GM21717 (cell line): ENCODE measurements at regions not wholly inside any gene's neighbourhood (a gene's known extent, or its start where the extent isn't known, plus 50 kb on each side); places are given as distances from the start of the nearest gene placed in this dataset.
"Not testable (repeated sequence)": the region's sequence is repeated elsewhere in the genome, so short reads cannot be mapped to it uniquely, and the experiment has no call there.

Source experiments
- ATAC-seq: cut with Tn5 transposase; IDR thresholded peaks from one replicate; pipeline ENCODE4 v1.9.1; 2021; ENCODE audit warnings: mild to moderate bottlenecking, moderate library complexity; ENCODE audit not compliant: unreplicated experiment

GRCh38 chrX:7640392-7640791 lies 202.6 kb upstream of the VCX start:
- ATAC-seq = no peak

GRCh38 chrX:7638078-7638710 lies 204.8 kb upstream of the VCX start:
- no peak for ATAC-seq

DNA sequence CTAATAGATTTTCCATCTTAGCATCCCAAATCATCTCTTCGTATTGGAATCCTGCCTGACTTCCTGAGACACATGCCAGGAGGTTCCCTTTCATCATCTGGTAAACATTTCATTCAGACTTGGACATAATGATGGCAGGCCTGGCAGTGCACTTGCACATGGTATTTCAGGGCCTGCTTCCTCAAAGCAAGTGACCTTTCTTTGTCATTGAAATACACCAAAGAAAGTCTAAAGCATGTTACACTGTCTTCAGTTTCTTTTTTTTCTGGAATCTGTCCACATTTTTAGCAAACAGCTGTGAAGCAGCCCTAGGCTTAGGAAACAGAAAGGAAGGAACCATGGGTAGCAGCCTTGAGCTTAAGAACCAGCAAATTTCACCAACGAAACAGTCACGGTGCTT lies 205.9 kb upstream of the VCX start:
- ATAC-seq = no peak

DNA sequence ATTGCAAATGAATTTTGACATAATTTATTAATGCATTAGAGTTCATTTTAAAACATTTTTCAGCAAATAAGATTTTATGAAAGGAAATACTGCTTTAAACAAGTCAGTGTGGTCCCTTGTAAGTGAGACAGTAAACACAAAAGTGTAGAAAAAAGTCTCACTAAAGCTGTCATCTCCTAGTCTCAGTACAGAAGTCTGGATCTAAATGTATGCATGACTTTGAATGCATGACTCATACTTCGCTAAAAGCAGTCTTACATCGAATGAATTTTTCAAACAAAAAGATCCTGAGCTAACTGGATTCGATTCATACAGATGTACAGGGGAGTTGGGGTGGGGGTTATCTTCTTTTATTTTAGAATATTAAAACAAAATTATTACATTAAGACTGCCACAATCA lies 207.4 kb upstream of the VCX start:
- ATAC-seq = no peak

GRCh38 chrX:7620560-7620959 lies 222.4 kb upstream of the VCX start:
- ATAC-seq = no peak

DNA sequence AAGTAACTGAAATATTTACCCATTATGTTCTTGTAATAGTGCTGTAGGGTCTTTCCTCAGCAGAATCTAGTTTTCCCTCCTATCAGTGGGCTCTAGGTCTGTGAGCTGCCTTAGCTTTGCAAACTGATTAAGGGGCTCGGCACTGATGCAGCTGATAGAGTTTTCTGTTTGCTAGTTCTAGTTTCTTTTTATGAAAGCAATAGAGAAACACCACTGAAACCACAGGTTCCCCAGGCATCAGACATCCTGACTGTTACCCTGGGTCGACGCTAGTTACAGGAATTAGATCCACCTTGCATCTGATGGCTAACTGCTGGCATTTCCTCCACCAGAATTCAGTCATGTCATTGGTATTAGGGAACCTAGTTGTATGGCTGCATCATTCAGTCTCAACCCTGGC lies 225.0 kb upstream of the VCX start:
- ATAC-seq = no peak

GRCh38 chrX:7614616-7615015 lies 228.4 kb upstream of the VCX start:
- no peak for ATAC-seq

DNA sequence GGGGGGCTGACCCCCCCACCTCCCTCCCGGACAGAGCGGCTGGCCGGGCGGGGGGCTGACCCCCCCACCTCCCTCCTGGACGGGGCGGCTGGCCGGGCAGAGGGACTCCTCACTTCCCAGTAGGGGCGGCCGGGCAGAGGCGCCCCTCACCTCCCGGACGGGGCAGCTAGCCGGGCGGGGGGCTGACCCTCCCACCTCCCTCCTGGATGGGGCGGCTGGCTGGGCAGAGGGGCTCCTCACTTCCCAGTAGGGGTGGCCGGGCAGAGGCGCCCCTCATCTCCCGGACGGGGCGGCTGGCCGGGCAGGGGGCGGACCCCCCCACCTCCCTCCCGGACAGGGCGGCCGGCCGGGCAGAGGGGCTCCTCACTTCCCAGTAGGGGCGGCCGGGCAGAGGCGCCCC lies 234.3 kb upstream of the VCX start:
- ATAC-seq = not testable (repeated sequence)

- no peak for ATAC-seq
Observed at GRCh38 chrX:7606039-7606652, 236.8 kb upstream of the VCX start.

GRCh38 chrX:7603387-7603786 lies 239.6 kb upstream of the VCX start:
- no peak for ATAC-seq

DNA sequence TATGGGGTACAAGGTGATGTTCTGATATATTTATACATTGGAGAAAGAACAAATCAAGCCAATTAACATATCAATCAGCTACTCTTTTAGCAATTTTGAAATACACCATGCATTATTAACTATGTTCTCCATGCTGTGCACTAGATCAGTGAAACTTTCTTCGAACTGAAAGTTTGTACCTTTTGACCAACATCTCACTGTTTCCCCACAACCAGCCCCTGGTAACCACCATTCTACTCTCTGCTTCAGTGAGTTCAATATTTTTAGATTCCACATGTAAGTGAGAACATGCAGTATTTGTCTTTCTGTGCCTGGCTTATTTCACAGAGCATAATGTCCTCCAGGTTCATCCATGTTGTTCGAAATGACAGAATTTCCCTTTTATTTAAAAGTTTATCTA lies 246.1 kb upstream of the VCX start:
- ATAC-seq = no peak

DNA sequence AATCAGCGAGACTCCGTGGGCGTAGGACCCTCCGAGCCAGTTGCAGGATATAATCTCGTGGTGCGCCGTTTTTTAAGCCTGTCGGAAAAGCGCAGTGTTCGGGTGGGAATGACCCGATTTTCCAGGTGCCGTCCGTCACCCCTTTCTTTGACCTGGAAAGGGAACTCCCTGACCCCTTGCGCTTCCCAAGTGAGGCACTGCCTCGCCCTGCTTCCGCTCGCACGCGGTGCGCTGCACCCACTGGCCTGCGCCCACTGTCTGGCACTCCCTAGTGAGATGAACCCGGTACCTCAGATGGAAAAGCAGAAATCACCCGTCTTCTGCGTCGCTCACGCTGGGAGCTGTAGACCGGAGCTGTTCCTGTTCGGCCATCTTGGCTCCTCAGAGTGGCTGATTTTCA lies 249.6 kb upstream of the VCX start:
- ATAC-seq = not testable (repeated sequence)

DNA sequence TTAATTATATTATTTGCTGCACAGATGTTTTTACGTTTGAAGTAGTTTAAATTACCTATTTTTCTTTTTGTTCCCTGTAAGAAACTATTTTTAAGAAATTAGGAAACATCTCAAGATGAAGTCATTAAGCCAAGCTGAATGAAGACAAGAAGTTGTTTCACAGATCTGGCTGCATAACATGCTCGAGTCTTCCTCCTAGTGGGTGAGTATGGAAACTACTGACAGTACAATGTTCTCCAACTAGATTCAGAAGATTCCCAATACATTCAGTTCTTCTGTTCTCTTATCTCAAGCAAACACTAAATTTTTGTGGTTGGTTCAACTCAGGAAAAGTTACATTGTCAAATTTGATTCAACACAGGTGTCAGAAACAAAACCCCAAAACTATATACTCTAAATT lies 256.8 kb upstream of the VCX start:
- peak; percentile 67 for ATAC-seq

- ATAC-seq = no peak
Observed at GRCh38 chrX:7582191-7582590, 260.8 kb upstream of the VCX start.

DNA sequence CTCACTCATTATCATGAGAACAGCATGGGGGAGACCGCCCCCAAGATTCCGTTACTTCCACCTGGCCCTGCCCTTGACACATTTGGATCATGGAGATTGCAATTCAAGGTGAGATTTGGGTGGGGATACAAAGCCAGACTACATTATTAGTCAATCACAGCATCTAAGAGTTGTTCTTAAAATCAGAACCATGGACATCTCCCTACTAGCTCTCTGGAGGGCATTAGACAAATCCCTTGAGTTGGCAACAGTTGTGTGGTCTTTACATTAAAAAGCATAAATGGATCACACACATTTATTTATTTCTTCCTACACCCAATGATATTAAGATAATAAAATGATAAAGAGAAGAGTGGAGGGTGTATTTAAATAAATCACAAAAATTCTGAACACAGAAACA lies 262.8 kb upstream of the VCX start:
- no peak for ATAC-seq

DNA sequence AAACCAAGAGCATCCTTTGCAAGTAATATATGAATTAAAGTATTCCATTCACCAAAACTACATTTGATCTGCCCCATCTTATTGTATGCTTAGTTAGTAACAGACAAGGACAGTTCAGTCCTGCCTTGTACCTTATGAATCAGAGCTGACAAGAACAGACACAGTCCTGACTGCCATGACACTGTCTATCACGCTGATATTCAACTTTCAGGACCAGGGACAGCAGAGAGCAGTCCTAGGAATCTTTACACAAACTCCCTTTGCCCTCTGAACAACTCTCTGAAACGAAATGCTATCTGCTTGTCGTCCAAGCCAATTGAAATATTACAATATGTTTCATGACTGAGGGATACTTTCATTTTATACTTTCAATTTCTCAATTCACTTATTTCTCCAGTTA lies 268.6 kb upstream of the VCX start:
- ATAC-seq = no peak

- ATAC-seq = no peak
Observed at GRCh38 chrX:7570432-7571029, 272.4 kb upstream of the VCX start.

DNA sequence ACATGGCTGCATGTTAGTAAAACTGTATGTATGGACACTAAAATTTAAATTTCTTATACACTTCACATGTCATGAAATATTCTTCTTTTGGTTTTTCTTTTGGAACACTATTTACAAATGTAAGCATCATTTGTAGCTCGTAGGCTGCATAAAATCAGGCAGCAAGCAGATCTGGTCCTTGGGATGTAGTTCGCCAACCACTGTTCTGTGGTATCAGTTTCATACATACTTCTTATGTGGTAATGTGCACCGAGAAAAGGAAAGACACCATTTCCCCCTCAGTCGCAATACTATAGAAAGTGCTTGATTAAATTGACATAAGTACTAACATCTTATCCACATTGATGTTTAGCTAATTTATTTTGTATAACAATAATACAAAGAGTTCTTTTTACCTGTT lies 274.4 kb upstream of the VCX start:
- no peak for ATAC-seq

GRCh38 chrX:7568130-7568529 lies 274.8 kb upstream of the VCX start:
- no peak for ATAC-seq

- ATAC-seq = no peak
Observed at GRCh38 chrX:7552760-7553159, 290.2 kb upstream of the VCX start.

DNA sequence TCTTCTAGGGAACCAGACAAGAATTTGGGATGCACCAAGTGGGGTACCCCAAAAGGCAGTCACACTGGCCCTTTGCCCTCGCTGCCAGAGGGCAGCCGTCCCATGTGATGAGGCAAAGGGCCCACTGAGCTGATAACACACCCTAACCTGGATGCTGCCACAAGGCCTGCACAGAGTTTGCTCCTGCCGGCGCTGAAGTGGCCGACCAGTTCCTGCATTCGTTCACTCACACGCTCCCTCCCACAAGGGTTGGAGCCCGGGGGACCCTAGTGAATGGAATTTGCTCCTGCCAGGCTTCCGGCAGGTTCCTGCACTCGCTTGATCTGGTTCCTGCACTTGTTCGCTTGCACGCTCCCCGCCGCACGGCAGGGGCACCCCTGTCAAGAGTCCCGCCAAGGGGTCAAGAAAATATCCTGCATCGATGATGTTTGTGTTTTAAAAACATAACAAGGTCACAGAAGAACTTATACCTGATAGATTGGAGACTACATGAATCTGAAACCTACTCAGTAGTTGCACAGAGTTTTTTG lies 296.4 kb upstream of the VCX start:
- no peak for ATAC-seq

DNA sequence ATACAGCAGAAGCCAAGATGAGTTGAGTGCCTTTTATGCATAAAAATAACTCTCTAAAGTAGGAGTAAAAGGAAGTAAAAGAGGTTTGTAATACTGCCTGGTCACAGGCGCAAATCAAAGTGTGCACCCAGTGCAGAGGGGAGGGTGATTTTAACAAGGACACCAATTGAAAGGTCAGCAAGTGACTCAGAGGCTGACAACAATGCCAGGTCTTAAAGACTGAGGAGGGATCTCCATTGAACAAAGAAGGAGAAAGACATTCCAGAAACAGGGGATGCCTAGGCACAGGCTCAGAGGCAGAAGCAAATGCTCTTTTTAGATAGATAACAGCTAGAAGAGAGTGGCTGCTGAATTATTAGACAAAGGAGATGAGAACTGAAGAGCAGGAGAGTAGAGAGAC lies 297.4 kb upstream of the VCX start:
- no peak for ATAC-seq
